ENCODE measurements at regions not wholly inside any gene's neighbourhood (a gene's known extent, or its start where the extent isn't known, plus 50 kb on each side); places are given as distances from the start of the nearest gene placed in this dataset.

DNA sequence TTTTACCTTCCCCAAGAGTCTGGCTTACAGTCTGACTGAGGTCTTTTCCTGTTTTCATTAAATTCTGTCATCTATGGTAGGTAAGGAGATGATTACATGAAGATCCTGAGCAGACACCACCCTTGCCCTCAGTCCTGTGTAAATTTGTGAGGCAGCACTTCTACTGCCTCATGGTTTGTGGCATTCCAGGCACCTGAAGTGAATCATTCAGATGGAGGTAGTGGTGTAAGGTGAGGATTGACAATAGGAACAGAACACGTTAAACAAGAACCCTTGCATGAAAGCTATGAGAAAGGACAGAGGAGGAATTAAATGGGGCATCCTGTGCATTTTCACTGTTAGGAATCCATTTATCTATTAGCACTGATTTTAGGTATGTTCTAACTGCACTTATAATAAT is 618.6 kb downstream of the TLL1 start:
- TF ChIP-seq, protein P1, sequence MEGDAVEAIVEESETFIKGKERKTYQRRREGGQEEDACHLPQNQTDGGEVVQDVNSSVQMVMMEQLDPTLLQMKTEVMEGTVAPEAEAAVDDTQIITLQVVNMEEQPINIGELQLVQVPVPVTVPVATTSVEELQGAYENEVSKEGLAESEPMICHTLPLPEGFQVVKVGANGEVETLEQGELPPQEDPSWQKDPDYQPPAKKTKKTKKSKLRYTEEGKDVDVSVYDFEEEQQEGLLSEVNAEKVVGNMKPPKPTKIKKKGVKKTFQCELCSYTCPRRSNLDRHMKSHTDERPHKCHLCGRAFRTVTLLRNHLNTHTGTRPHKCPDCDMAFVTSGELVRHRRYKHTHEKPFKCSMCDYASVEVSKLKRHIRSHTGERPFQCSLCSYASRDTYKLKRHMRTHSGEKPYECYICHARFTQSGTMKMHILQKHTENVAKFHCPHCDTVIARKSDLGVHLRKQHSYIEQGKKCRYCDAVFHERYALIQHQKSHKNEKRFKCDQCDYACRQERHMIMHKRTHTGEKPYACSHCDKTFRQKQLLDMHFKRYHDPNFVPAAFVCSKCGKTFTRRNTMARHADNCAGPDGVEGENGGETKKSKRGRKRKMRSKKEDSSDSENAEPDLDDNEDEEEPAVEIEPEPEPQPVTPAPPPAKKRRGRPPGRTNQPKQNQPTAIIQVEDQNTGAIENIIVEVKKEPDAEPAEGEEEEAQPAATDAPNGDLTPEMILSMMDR (IDR thresholded peaks at IDR 0.05; ENCODE audit: low read depth, low read length): no peak
- no peaks in the 10 kb centered on the region for H3K36me3 ChIP-seq
- H3K4me1 ChIP-seq: no peaks in the 10 kb centered on the region
- no peak for DNase-seq
- no peak overlapping the region for H3K4me3 ChIP-seq (ENCODE audit: low read depth, low read length)
- H3K27me3 ChIP-seq: no peaks in the 10 kb centered on the region
- no peaks in the 10 kb centered on the region for H3K9me3 ChIP-seq

DNA sequence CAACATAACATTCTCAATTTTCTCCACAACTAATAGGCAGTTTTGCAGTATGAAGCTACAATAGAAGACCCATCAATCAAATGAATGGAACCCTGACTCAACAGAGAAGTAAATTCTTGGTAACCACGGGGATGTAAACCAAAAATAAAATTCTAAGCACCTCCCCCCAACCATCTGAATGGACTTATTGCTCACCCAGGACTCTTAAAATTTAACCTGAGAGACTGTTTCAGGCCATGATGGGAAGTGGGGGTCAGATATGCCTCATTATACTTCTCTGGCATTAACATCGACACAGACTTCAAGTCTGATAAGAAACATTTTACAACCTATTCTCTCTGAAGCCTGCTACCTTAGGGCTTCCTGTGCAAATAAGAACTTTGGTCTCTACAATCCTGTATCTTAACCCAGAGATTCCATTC is 620.9 kb downstream of the TLL1 start:
- H3K9me3 ChIP-seq: no peaks in the 10 kb centered on the region
- no peaks in the 10 kb centered on the region for H3K27me3 ChIP-seq
- no peak for DNase-seq
- H3K36me3 ChIP-seq: no peaks in the 10 kb centered on the region
- no peaks in the 10 kb centered on the region for H3K4me1 ChIP-seq
- TF ChIP-seq, protein P1 (IDR thresholded peaks at IDR 0.05; ENCODE audit: low read depth, low read length): no peak
- no peak overlapping the region for H3K4me3 ChIP-seq (ENCODE audit: low read depth, low read length)

DNA sequence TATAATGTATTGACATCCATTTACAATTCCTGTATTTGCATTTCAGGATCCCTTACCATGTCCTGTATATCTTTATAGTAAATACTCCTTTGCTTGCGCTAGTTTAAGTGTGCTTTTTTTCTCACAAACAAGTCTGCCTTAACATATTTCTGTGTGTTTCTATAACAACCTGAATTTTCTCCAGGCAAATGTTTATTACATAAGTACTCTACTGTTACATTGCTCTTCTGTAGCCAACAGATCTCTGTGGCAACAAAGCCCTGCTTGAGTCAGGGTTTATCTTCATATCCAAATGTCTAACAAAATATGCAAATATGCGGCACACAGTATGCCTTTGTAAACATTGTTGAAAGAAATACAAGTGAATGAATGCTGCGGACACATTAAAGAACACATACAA is 625.5 kb downstream of the TLL1 start:
- TF ChIP-seq, protein P1 (IDR thresholded peaks at IDR 0.05; ENCODE audit: low read depth, low read length): no peak

DNA sequence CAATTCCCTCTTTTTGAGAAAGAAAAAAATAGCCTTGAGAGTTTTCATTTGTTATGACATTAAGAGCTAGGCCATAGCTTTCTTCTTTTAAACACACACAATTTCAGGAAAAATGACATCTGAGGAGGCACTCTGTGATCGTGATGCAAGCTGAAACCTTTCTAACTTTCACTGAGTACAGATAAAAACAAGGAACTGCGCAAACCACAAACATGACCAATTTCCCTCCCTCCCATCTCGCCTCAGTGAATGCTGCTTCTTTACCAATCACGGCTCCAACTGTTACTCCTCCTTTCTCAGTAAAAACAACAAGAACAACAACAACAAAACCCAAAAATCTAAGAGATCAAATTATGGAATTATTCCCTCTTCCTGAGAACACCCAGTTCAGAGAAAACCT is 626.8 kb downstream of the TLL1 start:
- H3K27me3 ChIP-seq: no peaks in the 10 kb centered on the region
- no peaks in the 10 kb centered on the region for H3K36me3 ChIP-seq
- DNase-seq: no peak
- H3K9me3 ChIP-seq: no peaks in the 10 kb centered on the region
- H3K4me3 ChIP-seq (ENCODE audit: low read depth, low read length): no peak overlapping the region
- TF ChIP-seq, protein P1 (IDR thresholded peaks at IDR 0.05; ENCODE audit: low read depth, low read length): no peak
- H3K4me1 ChIP-seq: no peaks in the 10 kb centered on the region

More for the DNA sequence above, 625.5 kb downstream of the TLL1 start:
- Histone ChIP-seq H3K27me3 (no peaks in the 10 kb centered on the region), H3K4me3 (ENCODE audit: low read depth, low read length) (no peak overlapping the region), H3K36me3 (no peaks in the 10 kb centered on the region), H3K9me3 (no peaks in the 10 kb centered on the region), H3K4me1 (no peaks in the 10 kb centered on the region)
- no peak for DNase-seq

DNA sequence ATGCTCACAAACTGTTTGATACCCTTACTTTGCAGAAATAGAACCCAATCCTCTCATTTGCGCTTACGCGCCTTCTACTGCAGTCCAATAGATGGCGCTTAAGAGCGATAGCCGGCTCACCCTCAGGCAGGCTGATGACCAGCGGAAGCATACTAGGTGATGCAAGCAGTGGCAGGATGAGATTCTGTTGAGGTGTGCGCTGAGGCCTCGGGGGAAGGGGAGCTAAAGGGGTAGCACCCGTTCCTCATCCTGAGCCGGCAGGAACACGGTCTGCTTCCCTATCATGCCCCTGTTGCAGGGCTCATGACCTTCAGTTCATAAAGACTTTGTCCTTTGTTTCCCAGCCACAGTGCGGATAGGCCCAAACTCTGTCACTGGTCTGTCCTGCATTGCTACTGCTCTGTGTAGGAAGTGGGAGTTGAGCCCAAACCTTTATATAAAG is 628.9 kb downstream of the TLL1 start:
- H3K9me3 ChIP-seq: no peaks in the 10 kb centered on the region
- H3K27me3 ChIP-seq: no peaks in the 10 kb centered on the region
- H3K4me1 ChIP-seq: no peaks in the 10 kb centered on the region
- peak; percentile 58 for DNase-seq
- TF ChIP-seq, protein P1 (IDR thresholded peaks at IDR 0.05; ENCODE audit: low read depth, low read length): peak; percentile 88
- no peaks in the 10 kb centered on the region for H3K36me3 ChIP-seq
- no peak overlapping the region for H3K4me3 ChIP-seq (ENCODE audit: low read depth, low read length)

DNA sequence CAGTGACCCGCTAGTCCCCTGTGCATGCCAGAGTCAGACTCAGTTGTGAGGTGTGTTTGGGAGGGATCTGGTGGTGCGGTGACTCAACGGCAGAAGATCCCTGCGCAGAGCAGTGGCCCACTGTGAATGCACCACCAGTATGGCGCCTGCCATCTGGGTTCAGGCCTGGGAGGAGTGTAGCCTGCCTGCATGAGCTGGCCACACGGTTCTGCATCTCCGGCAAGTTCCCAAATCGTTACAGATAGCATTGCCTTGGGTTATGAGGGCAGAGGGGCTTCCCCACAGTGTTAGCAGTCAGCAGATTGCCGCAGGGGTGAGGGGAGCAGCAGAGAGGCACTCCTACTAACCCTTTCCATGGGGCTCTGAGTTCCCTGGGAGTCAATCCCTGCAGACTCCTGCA is 629.6 kb downstream of the TLL1 start:
- no peak for DNase-seq
- H3K27me3 ChIP-seq: no peaks in the 10 kb centered on the region
- no peak overlapping the region for H3K4me3 ChIP-seq (ENCODE audit: low read depth, low read length)
- H3K9me3 ChIP-seq: no peaks in the 10 kb centered on the region
- TF ChIP-seq, protein P1 (IDR thresholded peaks at IDR 0.05; ENCODE audit: low read depth, low read length): no peak
- H3K36me3 ChIP-seq: no peaks in the 10 kb centered on the region
- H3K4me1 ChIP-seq: no peaks in the 10 kb centered on the region

Data from BE2C (cell line).